Liver (tissue), 8 donors: ENCODE measurements at regions not wholly inside any gene's neighbourhood (a gene's known extent, or its start where the extent isn't known, plus 50 kb on each side); places are given as distances from the start of the nearest gene placed in this dataset.

Experiments used
- DNase-seq: peaks from one replicate; pipeline ENCODE4 v3.0.0-alpha.2; 2017; ENCODE audit warnings: low spot score
- H3K27ac ChIP-seq, 2 donors: one replicate each; pipeline ENCODE4 v1.7.0; 2013; ENCODE audit warnings: inconsistent platforms in 2 of 2, low read length in 2 of 2, control low read depth in 1 of 2, low read depth in 1 of 2, mild to moderate bottlenecking in 1 of 2
- H3K27me3 ChIP-seq, 4 donors: one replicate each; pipeline versions ENCODE4 v1.6.1 to v1.7.0; 2013; ENCODE audit warnings: low read length in 3 of 4, inconsistent platforms in 1 of 4, mild to moderate bottlenecking in 1 of 4, moderate library complexity in 1 of 4; ENCODE audit not compliant: control insufficient read depth in 4 of 4, insufficient read depth in 4 of 4
- H3K36me3 ChIP-seq, 4 donors: one replicate each; pipeline versions ENCODE4 v1.6.1 to v1.7.0; 2013; ENCODE audit warnings: low read length in 3 of 4, mild to moderate bottlenecking in 3 of 4, low read depth in 1 of 4, moderate library complexity in 1 of 4; ENCODE audit not compliant: control insufficient read depth in 4 of 4, insufficient read depth in 3 of 4
- H3K4me1 ChIP-seq, 4 donors: one replicate each; pipeline versions ENCODE4 v1.6.1 to v1.7.0; 2013; ENCODE audit warnings: low read length in 3 of 4, mild to moderate bottlenecking in 3 of 4, moderate library complexity in 1 of 4; ENCODE audit not compliant: control insufficient read depth in 4 of 4, insufficient read depth in 4 of 4
- H3K4me3 ChIP-seq, 3 donors: one replicate each; pipeline versions ENCODE4 v1.6.1 to v1.7.0; 2013; ENCODE audit warnings: low read length in 3 of 3, control low read depth in 1 of 3, low read depth in 1 of 3, mild to moderate bottlenecking in 1 of 3
- H3K9ac ChIP-seq, 2 donors: one replicate each; pipeline ENCODE4 v1.7.0; 2013; ENCODE audit warnings: low read length in 2 of 2, mild to moderate bottlenecking in 2 of 2, moderate library complexity in 2 of 2, control low read depth in 1 of 2, low read depth in 1 of 2
- H3K9me3 ChIP-seq, 4 donors: one replicate each; pipeline versions ENCODE4 v1.6.1 to v1.7.0; 2013; ENCODE audit warnings: low read length in 3 of 4; ENCODE audit not compliant: control insufficient read depth in 4 of 4
- ATF3 ChIP-seq: IDR thresholded peaks from 2 replicates; pipeline ENCODE4 v1.6.1; 2016; ENCODE audit warnings: antibody characterized with exemption
- CTCF ChIP-seq: fragments of 150-350 bp; IDR thresholded peaks from 2 replicates; pipeline ENCODE4 v1.5.1; 2017; ENCODE audit warnings: improper control_type of control experiment, low read depth, low read length; ENCODE audit not compliant: missing input control
- EGR1 ChIP-seq, 2 donors: IDR thresholded peaks; 2 replicates each; pipeline ENCODE4 v1.6.1; 2016 to 2018; ENCODE audit warnings: antibody characterized with exemption in 2 of 2, low read depth in 2 of 2
- FOXA1 ChIP-seq: IDR thresholded peaks from 2 replicates; pipeline ENCODE4 v1.6.1; 2016; ENCODE audit warnings: antibody characterized with exemption
- FOXA2 ChIP-seq: IDR thresholded peaks from 2 replicates; pipeline ENCODE4 v1.6.1; 2016; ENCODE audit warnings: antibody characterized with exemption
- GABPA ChIP-seq, 2 donors: IDR thresholded peaks in 1 of 2; conservative IDR thresholded peaks in 1 of 2; 2 replicates each; pipeline ENCODE4 v1.6.1; 2016; ENCODE audit warnings: antibody characterized with exemption in 2 of 2, mild to moderate bottlenecking in 1 of 2, moderate library complexity in 1 of 2
- HNF4A ChIP-seq, 2 donors: conservative IDR thresholded peaks; 2 replicates each; pipeline ENCODE4 v1.6.1; 2016; ENCODE audit warnings: antibody characterized with exemption in 2 of 2, mild to moderate bottlenecking in 2 of 2
- HNF4G ChIP-seq: IDR thresholded peaks from 2 replicates; pipeline ENCODE4 v1.6.1; 2016; ENCODE audit warnings: antibody characterized with exemption
- JUND ChIP-seq, 2 donors: IDR thresholded peaks; 2 replicates each; pipeline ENCODE4 v1.6.1; 2016; ENCODE audit warnings: antibody characterized with exemption in 2 of 2
- MAX ChIP-seq: IDR thresholded peaks from 2 replicates; pipeline ENCODE4 v1.6.1; 2016; ENCODE audit warnings: antibody characterized with exemption
- NR2F2 ChIP-seq: IDR thresholded peaks from 2 replicates; pipeline ENCODE4 v1.6.1; 2016; ENCODE audit warnings: antibody characterized with exemption
- RAD21 ChIP-seq, 2 donors: IDR thresholded peaks; 2 replicates each; pipeline ENCODE4 v1.6.1; 2016; ENCODE audit warnings: antibody characterized with exemption in 2 of 2, mild to moderate bottlenecking in 2 of 2
- REST ChIP-seq: IDR thresholded peaks from 2 replicates; pipeline ENCODE4 v1.6.1; 2016; ENCODE audit warnings: antibody characterized with exemption, mild to moderate bottlenecking
- RXRA ChIP-seq, 2 donors: IDR thresholded peaks; 2 replicates each; pipeline ENCODE4 v1.6.1; 2017 to 2018; ENCODE audit warnings: antibody characterized with exemption in 2 of 2, mild to moderate bottlenecking in 1 of 2
- SP1 ChIP-seq: IDR thresholded peaks from 2 replicates; pipeline ENCODE4 v1.6.1; 2018; ENCODE audit warnings: antibody characterized with exemption, mild to moderate bottlenecking
- TAF1 ChIP-seq: conservative IDR thresholded peaks from 2 replicates; pipeline ENCODE4 v1.6.1; 2016; ENCODE audit warnings: antibody characterized with exemption, mild to moderate bottlenecking
- YY1 ChIP-seq: IDR thresholded peaks from 2 replicates; pipeline ENCODE4 v1.6.1; 2016; ENCODE audit warnings: antibody characterized with exemption, mild to moderate bottlenecking
- ZBTB33 ChIP-seq: IDR thresholded peaks from 2 replicates; pipeline ENCODE4 v1.6.1; 2016; ENCODE audit warnings: antibody characterized with exemption
- WGBS: extraction: QIAGEN DNeasy Blood & Tissue Kit; methylation state at CpG from one replicate; pipeline ENCODE4 v1.1.7; 2013; 5-methylcytosine and 5-hydroxymethylcytosine counted together
- donor health status: healthy.
- donor health status: healthy.
- donor health status: healthy.
- donor health status: healthy.
- donor health status: healthy.

- no peak overlapping the region for H3K4me3 ChIP-seq
- TF ChIP-seq JUND (IDR thresholded peaks at IDR 0.05) (no peak), RAD21 (IDR thresholded peaks at IDR 0.05) (no peak), TAF1 (no peak), NR2F2 (no peak), EGR1 (IDR thresholded peaks at IDR 0.05; ENCODE audit: low read depth in 2 of 2) (no peak), RXRA (IDR thresholded peaks at IDR 0.05) (no peak), SP1 (no peak), GABPA (IDR thresholded peaks at IDR 0.05 in 1 of 2, conservative IDR thresholded peaks at IDR 0.05 in 1 of 2) (no peak), FOXA1 (no peak), MAX (no peak), HNF4A (conservative IDR thresholded peaks at IDR 0.05) (no peak), ATF3 (no peak), YY1 (no peak), REST (no peak)
- WGBS, result 93% methylated on average over 10 of the region's 10 CpGs
- no peaks in the 10 kb centered on the region for H3K4me1 ChIP-seq
- no peaks in the 10 kb centered on the region for H3K9me3 ChIP-seq
- H3K36me3 ChIP-seq, result no peaks in the 10 kb centered on the region
- no peak for DNase-seq
- H3K27me3 ChIP-seq, result peaks cover 0 to 5% (median 1%) of the 10 kb centered on the region in 4 donors
- H3K9ac ChIP-seq, result no peak overlapping the region
- no peak overlapping the region for H3K27ac ChIP-seq
These were observed 85.6 kb upstream of the SLC66A3 start for GRCh38 chr2:11069566-11070185.

- Histone ChIP-seq H3K4me3 (no peak overlapping the region), H3K4me1 (no peaks in the 10 kb centered on the region), H3K9ac (no peak overlapping the region), H3K27ac (no peak overlapping the region), H3K27me3 (peaks cover 0 to 5% (median 0%) of the 10 kb centered on the region in 4 donors), H3K9me3 (no peaks in the 10 kb centered on the region), H3K36me3 (no peaks in the 10 kb centered on the region)
- WGBS, result 31% methylated on average over 7 of the region's 7 CpGs
- no peak for TF ChIP-seq ATF3
- no peak for TF ChIP-seq CTCF
- TF ChIP-seq MAX, result no peak
- no peak for TF ChIP-seq FOXA1
- no peak for TF ChIP-seq SP1
- no peak for TF ChIP-seq REST
- TF ChIP-seq JUND (IDR thresholded peaks at IDR 0.05), result no peak
- no peak for TF ChIP-seq FOXA2
- no peak for TF ChIP-seq YY1
- TF ChIP-seq HNF4G, result no peak
- no peak for TF ChIP-seq RXRA (IDR thresholded peaks at IDR 0.05)
- TF ChIP-seq RAD21 (IDR thresholded peaks at IDR 0.05), result no peak
- no peak for TF ChIP-seq ZBTB33
- TF ChIP-seq GABPA (IDR thresholded peaks at IDR 0.05 in 1 of 2, conservative IDR thresholded peaks at IDR 0.05 in 1 of 2), result no peak
- no peak for TF ChIP-seq NR2F2
- no peak for TF ChIP-seq TAF1
- TF ChIP-seq EGR1 (IDR thresholded peaks at IDR 0.05; ENCODE audit: low read depth in 2 of 2), result no peak
- DNase-seq, result no peak
These were observed 84.1 kb upstream of the SLC66A3 start for GRCh38 chr2:11071211-11071610.
